ENCODE measurements at regions not wholly inside any gene's neighbourhood (a gene's known extent, or its start where the extent isn't known, plus 50 kb on each side); places are given as distances from the start of the nearest gene placed in this dataset.
"Not testable (repeated sequence)": the region's sequence is repeated elsewhere in the genome, so short reads cannot be mapped to it uniquely, and the experiment has no call there.

DNA sequence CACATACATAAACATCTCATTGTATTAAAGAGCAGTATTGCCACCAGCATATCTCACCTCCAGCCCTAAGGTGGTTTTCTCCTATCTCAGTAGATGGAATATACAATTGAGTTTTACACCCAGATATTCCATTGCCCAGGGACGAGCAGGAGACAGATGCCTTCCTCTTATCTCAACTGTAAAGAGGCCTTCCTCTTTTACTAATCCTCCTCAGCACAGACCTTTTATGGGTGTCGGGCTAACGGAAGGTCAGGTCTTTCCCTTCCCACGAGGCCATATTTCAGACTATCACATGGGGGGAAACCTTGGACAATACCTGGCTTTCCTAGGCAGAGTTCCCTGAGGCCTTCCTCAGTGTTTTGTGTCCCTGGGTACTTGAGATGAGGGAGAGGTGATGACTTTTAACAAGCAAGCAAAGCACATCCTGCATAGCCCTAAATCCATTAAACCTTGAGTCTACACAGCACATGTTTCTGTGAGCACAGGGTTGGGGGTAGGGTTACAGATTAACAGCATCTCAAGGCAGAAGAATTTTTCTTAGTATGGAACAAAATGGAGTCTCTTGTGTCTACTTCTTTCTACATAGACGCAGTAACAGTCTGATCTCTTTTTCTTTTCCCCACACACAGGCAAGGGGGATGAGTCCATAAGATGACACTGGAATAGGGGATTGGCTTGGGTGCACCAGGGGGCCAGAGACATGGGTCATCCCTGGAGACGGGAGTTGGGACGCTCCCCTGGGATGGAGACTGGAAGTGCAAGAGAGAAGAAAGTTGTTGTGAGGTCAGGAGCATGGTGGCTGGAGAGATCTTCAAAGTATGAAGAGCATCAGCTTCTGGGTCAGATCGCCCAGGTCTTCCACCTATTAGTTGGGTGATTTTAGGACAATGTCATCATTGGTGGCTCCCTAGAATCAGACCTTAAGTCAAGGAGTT, 82.5 kb upstream of the ADGRA3 start:
- TF ChIP-seq, protein P1, sequence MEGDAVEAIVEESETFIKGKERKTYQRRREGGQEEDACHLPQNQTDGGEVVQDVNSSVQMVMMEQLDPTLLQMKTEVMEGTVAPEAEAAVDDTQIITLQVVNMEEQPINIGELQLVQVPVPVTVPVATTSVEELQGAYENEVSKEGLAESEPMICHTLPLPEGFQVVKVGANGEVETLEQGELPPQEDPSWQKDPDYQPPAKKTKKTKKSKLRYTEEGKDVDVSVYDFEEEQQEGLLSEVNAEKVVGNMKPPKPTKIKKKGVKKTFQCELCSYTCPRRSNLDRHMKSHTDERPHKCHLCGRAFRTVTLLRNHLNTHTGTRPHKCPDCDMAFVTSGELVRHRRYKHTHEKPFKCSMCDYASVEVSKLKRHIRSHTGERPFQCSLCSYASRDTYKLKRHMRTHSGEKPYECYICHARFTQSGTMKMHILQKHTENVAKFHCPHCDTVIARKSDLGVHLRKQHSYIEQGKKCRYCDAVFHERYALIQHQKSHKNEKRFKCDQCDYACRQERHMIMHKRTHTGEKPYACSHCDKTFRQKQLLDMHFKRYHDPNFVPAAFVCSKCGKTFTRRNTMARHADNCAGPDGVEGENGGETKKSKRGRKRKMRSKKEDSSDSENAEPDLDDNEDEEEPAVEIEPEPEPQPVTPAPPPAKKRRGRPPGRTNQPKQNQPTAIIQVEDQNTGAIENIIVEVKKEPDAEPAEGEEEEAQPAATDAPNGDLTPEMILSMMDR (IDR thresholded peaks at IDR 0.05 in 8 of 11, conservative IDR thresholded peaks at IDR 0.05 in 3 of 11): not testable (repeated sequence)
- not testable (repeated sequence) for TF ChIP-seq POLR2AphosphoS5, POLR2A (IDR thresholded peaks at IDR 0.05)

Measured in spleen (tissue), 7 donors.